IMR-90 (cell line): ENCODE measurements at regions not wholly inside any gene's neighbourhood (a gene's known extent, or its start where the extent isn't known, plus 50 kb on each side); places are given as distances from the start of the nearest gene placed in this dataset.

Experiments
- ATAC-seq: fragments of 200-7000 bp; cut with Tn5 transposase; 2 replicates; pipeline ENCODE4 v1.9.1; 2020; ENCODE audit warnings: low read depth, mild to moderate bottlenecking, moderate library complexity
- BruUV-seq: library from RNA; stranded (reverse); fragments of 400-500 nt; replicated peaks from 2 replicates; lab custom pipeline; 2021; lab: Mats Ljungman, UMichigan
- CTCF ChIA-PET: fragments of 300-600 bp; formaldehyde crosslinking; extraction: SDS; loops from one replicate; lab custom pipeline; 2021; ENCODE audit warnings: antibody characterized with exemption; lab: Yijun Ruan, JAX
- POLR2A ChIA-PET: fragments of 300-600 bp; sonication (Branson Sonifier 250); formaldehyde crosslinking; loops from one replicate; lab custom pipeline; 2022; ENCODE audit warnings: antibody characterized with exemption; ENCODE audit not compliant: unreplicated experiment; lab: Charles Lee
- DNase-seq: peaks from one replicate; pipeline ENCODE4 v3.0.0; 2013
- H2AFZ ChIP-seq: replicated peaks from 2 replicates; pipeline ENCODE3; 2013; ENCODE audit warnings: low read length, mild to moderate bottlenecking; ENCODE audit not compliant: poor library complexity
- H2AK5ac ChIP-seq: 2 replicates; pipeline ENCODE4 v1.6.1; 2013; ENCODE audit warnings: low read depth, low read length, inconsistent platforms
- H2AK9ac ChIP-seq: replicated peaks from 2 replicates; pipeline ENCODE3; 2013; ENCODE audit warnings: mild to moderate bottlenecking, low read depth, low read length, moderate library complexity; ENCODE audit not compliant: poor library complexity
- H2BK120ac ChIP-seq: 2 replicates; pipeline ENCODE4 v1.6.1; 2013; ENCODE audit warnings: low read depth, low read length, inconsistent platforms
- H2BK15ac ChIP-seq: 3 replicates; pipeline ENCODE4 v1.6.1; 2013; ENCODE audit warnings: low read depth, low read length, inconsistent platforms
- H2BK20ac ChIP-seq: 2 replicates; pipeline ENCODE4 v1.6.1; 2013; ENCODE audit warnings: low read depth, mild to moderate bottlenecking, inconsistent platforms, low read length, moderate library complexity
- H2BK5ac ChIP-seq: 2 replicates; pipeline ENCODE4 v1.6.1; 2013; ENCODE audit warnings: mild to moderate bottlenecking, low read depth, low read length, inconsistent platforms; ENCODE audit not compliant: poor library complexity, severe bottlenecking
- H3K14ac ChIP-seq: replicated peaks from 2 replicates; pipeline ENCODE4 v1.6.1; 2013; ENCODE audit warnings: low read depth, low read length, inconsistent platforms
- H3K18ac ChIP-seq: 2 replicates; pipeline ENCODE4 v1.6.1; 2013; ENCODE audit warnings: low read depth, low read length, control low read depth
- H3K23ac ChIP-seq: 2 replicates; pipeline ENCODE4 v1.6.1; 2013; ENCODE audit warnings: low read depth, low read length, inconsistent platforms
- H3K27ac ChIP-seq: 2 replicates; pipeline ENCODE4 v1.5.1; 2013; ENCODE audit warnings: mild to moderate bottlenecking, control low read depth, low read length; ENCODE audit not compliant: insufficient read depth
- H3K27me3 ChIP-seq: 2 replicates; pipeline ENCODE4 v1.6.1; 2013; ENCODE audit warnings: low read length; ENCODE audit not compliant: control insufficient read depth, insufficient read depth
- H3K36me3 ChIP-seq: 2 replicates; pipeline ENCODE4 v1.6.1; 2013; ENCODE audit warnings: low read length, mixed read lengths; ENCODE audit not compliant: control insufficient read depth, insufficient read depth
- H3K4ac ChIP-seq: 2 replicates; pipeline ENCODE4 v1.6.1; 2013; ENCODE audit warnings: low read depth, low read length, inconsistent platforms
- H3K4me1 ChIP-seq: 2 replicates; pipeline ENCODE4 v1.6.1; 2013; ENCODE audit warnings: low read length, mixed read lengths; ENCODE audit not compliant: control insufficient read depth, insufficient read depth
- H3K4me2 ChIP-seq: 2 replicates; pipeline ENCODE4 v1.6.1; 2013; ENCODE audit warnings: low read depth, mild to moderate bottlenecking, control low read depth, low read length, moderate library complexity
- H3K4me3 ChIP-seq: 2 replicates; pipeline ENCODE4 v1.5.1; 2013; ENCODE audit warnings: low read depth, mild to moderate bottlenecking, control low read depth, low read length, moderate library complexity; ENCODE audit not compliant: insufficient read depth
- H3K56ac ChIP-seq: 2 replicates; pipeline ENCODE4 v1.6.1; 2013; ENCODE audit warnings: low read length, inconsistent platforms; ENCODE audit not compliant: insufficient read depth; ENCODE audit errors: extremely low read depth
- H3K79me1 ChIP-seq, 2 experiments: 2 replicates each; pipeline ENCODE4 v1.6.1; 2013; ENCODE audit warnings: low read length in 2 of 2, inconsistent platforms in 1 of 2, low read depth in 1 of 2
- H3K9ac ChIP-seq: 2 replicates; pipeline ENCODE4 v1.6.1; 2013; ENCODE audit warnings: low read depth, low read length, control low read depth
- H3K9me1 ChIP-seq: 2 replicates; pipeline ENCODE4 v1.6.1; 2013; ENCODE audit warnings: low read length, inconsistent platforms; ENCODE audit not compliant: insufficient read depth
- H3K9me3 ChIP-seq: 2 replicates; pipeline ENCODE4 v1.6.1; 2013; ENCODE audit warnings: low read length; ENCODE audit not compliant: control insufficient read depth, insufficient read depth
- H4K20me1 ChIP-seq: 2 replicates; pipeline ENCODE4 v1.6.1; 2013; ENCODE audit warnings: low read length, inconsistent platforms; ENCODE audit not compliant: insufficient read depth
- H4K5ac ChIP-seq: 2 replicates; pipeline ENCODE4 v1.6.1; 2013; ENCODE audit warnings: mild to moderate bottlenecking, low read depth, low read length, control low read depth
- H4K8ac ChIP-seq, 2 experiments: 2 replicates each; pipeline ENCODE4 v1.6.1; 2013; ENCODE audit warnings: low read depth in 2 of 2, low read length in 2 of 2, control low read depth in 1 of 2, inconsistent platforms in 1 of 2
- H4K91ac ChIP-seq: 2 replicates; pipeline ENCODE4 v1.6.1; 2013; ENCODE audit warnings: low read depth, low read length, inconsistent platforms; ENCODE audit not compliant: insufficient read depth
- CHD1 ChIP-seq: IDR thresholded peaks from 2 replicates; pipeline ENCODE4 v1.6.1; 2012; ENCODE audit warnings: low read depth, low read length, improper control_type of control experiment
- MAZ ChIP-seq: IDR thresholded peaks from 2 replicates; pipeline ENCODE4 v1.6.1; 2012; ENCODE audit warnings: low read depth, mild to moderate bottlenecking, low read length, improper control_type of control experiment, moderate library complexity, borderline replicate concordance
- RAD21 ChIP-seq: IDR thresholded peaks from 2 replicates; pipeline ENCODE4 v1.6.1; 2012; ENCODE audit warnings: low read length, improper control_type of control experiment
- WGBS, 2 experiments: methylation state at CpG; one replicate each; pipeline versions ENCODE4 v1.1.5 to v1.1.7; 2013; ENCODE audit warnings: missing lambda C conversion rate in 2 of 2; ENCODE audit not compliant: insufficient read length in 1 of 2; ENCODE audit errors: extremely low coverage in 2 of 2; 5-methylcytosine and 5-hydroxymethylcytosine counted together
- dilution Hi-C: fragments of 300-500 bp; cut with HindIII; formaldehyde crosslinking; loops from one replicate; pipeline ENCODE4 v1.14.3; 2018; ENCODE audit warnings: low sequenced_read_pairs; ENCODE audit not compliant: unreplicated experiment
- in situ Hi-C: fragments of 300-500 bp; cut with MboI; formaldehyde crosslinking; loops from 3 replicates; pipeline ENCODE4 v1.14.3; 2019; ENCODE audit warnings: low sequenced_read_pairs, inconsistent platforms, mixed read lengths
- intact Hi-C: fragments of 100-400 bp; cut with micrococcal nuclease; formaldehyde crosslinking; loops from 2 replicates; pipeline ENCODE4 v1.10.0; 2022

DNA sequence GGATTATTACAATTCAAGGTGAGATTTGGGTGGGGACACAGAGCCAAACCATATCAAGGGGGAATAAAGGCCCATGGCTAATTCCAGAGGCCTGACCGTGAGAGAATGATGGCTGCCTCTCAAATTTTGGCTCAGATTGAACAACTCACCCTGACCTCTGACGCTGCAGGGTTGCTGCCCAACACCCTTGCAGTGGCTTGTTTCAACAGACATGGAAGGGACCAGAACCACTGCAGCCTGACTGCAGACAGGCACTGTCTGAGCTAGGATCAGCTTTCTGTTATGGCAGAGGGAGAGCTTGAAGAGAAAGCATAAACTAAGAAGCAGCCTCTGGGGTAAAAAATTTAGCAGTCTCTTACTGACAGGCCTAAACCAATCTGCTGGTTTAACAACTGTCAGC lies 90.2 kb upstream of the GADD45A start:
- DNase-seq (no peak), ATAC-seq (no peak)
- H3K27ac ChIP-seq = no peak overlapping the region
- H2BK5ac ChIP-seq = no peak overlapping the region
- TF ChIP-seq CHD1 (no peak), RAD21 (no peak), MAZ (no peak)
- no peaks in the 10 kb centered on the region for H3K9me3 ChIP-seq
- in situ Hi-C loops = no loop called here
- no peak overlapping the region for H4K5ac ChIP-seq
- no peak overlapping the region for H2BK15ac ChIP-seq
- CTCF ChIA-PET = no interaction called here
- dilution Hi-C loops = no loop called here
- no peak overlapping the region for H3K23ac ChIP-seq
- no peaks in the 10 kb centered on the region; the same call in 1 of the 2 replicates for H3K27me3 ChIP-seq
- no peak overlapping the region for H3K4ac ChIP-seq
- no peaks in the 10 kb centered on the region for H3K4me1 ChIP-seq
- H2BK120ac ChIP-seq = no peak overlapping the region
- no peak overlapping the region for H2AK9ac ChIP-seq
- no peak overlapping the region for H3K56ac ChIP-seq
- H3K79me1 ChIP-seq = no peaks in the 10 kb centered on the region
- no peak overlapping the region for H3K9ac ChIP-seq
- no peak overlapping the region for H2BK20ac ChIP-seq
- H3K36me3 ChIP-seq = no peaks in the 10 kb centered on the region
- H3K14ac ChIP-seq = no peak overlapping the region
- H4K8ac ChIP-seq = no peak overlapping the region
- no CpG with 5 or more reads among the region's 2 CpGs for WGBS, 2 experiments
- H4K91ac ChIP-seq = no peak overlapping the region
- no peak overlapping the region for H2AFZ ChIP-seq
- no TSS peak for BruUV-seq
- H3K9me1 ChIP-seq = no peaks in the 10 kb centered on the region
- intact Hi-C loops = no loop called here
- H3K18ac ChIP-seq = no peak overlapping the region
- no peak overlapping the region for H2AK5ac ChIP-seq
- H3K4me2 ChIP-seq = no peak overlapping the region
- POLR2A ChIA-PET = no interaction called here
- no peak overlapping the region for H3K4me3 ChIP-seq
- H4K20me1 ChIP-seq = no peaks in the 10 kb centered on the region
